Activated CD4-positive, CD25-positive, alpha-beta regulatory T cell (primary cell): ENCODE measurements at regions not wholly inside any gene's neighbourhood (a gene's known extent, or its start where the extent isn't known, plus 50 kb on each side); places are given as distances from the start of the nearest gene placed in this dataset.
"Not testable (repeated sequence)": the region's sequence is repeated elsewhere in the genome, so short reads cannot be mapped to it uniquely, and the experiment has no call there.

ENCODE experiments used
- DNase-seq, 4 experiments: peaks; one replicate each; lab custom pipeline; 2025; lab: John Stamatoyannopoulos, UW

DNA sequence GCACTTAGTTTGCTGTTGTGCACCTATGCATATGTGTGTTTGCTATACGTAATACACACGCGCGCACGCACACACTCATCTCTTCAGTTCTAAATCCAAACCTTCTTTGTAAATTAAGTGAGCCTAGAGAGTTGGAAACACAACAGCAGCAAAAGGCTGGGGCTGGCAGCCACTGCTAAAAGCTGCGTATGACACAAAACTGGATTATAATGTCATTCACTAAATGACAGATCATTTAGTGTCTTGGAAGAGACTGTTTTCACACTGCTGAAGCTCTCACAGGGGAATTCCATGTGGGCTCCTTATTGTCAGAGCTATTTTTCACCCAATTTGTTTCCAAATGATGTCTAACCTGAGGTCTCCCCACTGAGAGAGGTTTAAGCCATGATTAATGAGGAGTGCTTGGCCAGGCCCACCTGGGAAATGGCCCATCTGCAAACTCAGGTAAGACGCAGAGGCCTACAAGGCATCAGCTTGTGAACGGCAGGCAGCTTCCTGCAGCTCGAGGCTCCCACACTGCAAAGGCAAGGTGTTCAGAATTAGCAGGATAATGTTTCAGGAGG, 94.2 kb downstream of the OLIG3 start:
- no peak for DNase-seq

DNA sequence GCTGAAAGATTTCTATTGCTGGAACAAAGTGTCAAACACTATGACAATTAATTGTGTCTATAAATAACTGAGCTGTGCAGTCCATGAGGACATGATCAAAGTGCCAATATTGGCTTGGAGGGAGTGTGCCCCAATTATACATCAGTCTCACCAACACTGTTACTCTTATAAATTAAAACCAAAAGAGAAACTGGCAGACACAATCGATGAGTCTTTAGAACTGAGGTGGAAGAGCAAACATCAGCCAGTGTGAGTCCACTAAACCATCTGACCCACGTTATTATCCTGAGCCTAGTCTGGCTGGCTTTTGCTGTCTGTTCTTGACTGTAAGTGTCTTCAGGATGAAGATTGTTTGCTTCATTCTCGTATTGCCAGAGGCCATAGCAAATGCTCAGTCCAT, 98.9 kb downstream of the OLIG3 start:
- no peak for DNase-seq

- no peak for DNase-seq
These were observed 103.0 kb downstream of the OLIG3 start for GRCh38 chr6:137391061-137391814.

DNA sequence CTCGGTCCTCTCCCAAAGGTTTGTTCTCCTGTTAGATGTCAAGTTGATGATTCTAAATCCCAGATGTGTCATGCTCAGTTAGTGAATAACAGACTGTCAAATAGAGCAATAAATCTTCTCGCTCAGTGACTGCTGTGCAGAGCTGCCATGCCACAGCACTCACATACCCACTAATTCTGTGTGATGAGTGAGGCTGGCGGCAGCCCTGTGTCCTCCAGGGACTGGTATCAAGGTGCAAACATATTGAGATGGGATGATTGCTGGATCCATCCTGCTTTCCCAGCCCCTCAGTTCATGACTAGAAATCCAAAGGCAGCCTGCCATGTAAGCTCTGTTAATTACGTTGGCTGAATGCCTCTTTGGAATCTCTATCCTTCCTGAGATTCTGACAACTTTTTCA, 103.9 kb downstream of the OLIG3 start:
- no peak for DNase-seq

- peak; percentile 5 to 21 (median 15) for DNase-seq
These were observed 105.0 kb downstream of the OLIG3 start for GRCh38 chr6:137389150-137389704.

GRCh38 chr6:137387096-137387764, 107.0 kb downstream of the OLIG3 start:
- DNase-seq: no peak

- DNase-seq: not testable (repeated sequence)
These were observed 110.9 kb downstream of the OLIG3 start for GRCh38 chr6:137383287-137383686.

GRCh38 chr6:137378090-137378369, 116.2 kb downstream of the OLIG3 start:
- no peak for DNase-seq

DNA sequence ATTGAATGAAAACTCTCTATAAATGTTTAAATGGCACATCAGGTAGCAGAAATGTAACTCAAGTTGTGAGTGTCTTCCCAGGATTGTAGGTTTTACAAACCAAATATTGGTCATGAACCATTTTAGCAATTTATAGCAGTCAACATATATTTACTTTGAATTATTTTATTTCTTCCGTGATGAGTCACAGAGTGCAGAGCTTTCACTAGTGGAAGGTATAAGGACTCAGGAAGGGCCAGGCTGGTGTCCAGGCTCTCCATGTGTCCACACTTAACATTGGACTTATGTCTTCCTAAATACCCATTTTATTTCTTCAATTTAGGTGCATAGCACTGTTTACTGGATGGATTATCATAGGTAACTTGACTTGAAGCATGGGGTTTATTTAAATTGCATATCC, 120.9 kb downstream of the OLIG3 start:
- DNase-seq: no peak

DNA sequence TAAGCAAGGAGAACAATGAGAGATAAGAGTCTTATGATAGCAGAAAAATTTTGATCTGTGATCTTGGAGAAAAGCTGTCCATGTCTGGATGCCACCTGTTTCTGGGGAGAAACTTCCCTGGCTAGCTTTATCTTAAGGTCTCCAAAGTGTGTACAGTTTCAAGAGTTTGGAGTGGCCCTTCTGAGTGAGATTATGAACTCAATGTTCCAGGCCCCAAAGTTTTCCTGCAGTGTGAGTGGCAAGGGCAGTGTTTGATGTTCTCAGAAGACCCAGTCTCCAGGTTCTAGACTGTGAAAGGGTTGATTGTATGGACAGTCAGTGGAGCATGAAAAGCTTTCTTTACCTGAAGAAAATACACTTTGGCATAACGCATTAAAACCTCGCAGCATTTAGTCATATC, 121.7 kb downstream of the OLIG3 start:
- no peak for DNase-seq

- DNase-seq: no peak
These were observed 122.6 kb downstream of the OLIG3 start for GRCh38 chr6:137371634-137372016.

- no peak for DNase-seq
These were observed 123.1 kb downstream of the OLIG3 start for GRCh38 chr6:137370871-137371633.

DNA sequence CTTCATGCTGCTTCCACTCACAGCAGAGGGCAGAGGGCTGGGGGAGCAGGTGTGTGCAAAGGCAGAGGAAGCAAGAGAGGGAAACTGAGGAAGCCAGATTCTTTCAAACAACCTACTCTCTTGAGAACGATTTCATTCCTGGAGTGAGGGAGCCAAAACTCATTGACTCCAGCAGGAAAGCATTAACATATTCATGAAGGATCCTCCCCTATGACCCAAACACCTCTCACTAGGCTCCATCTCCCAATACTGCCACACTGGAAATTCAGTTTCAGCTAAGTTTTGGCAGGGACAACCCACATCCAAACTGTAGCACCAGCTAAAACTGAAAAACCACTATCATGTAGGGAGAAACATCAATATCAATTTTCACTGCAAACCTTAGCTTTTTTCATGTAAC, 125.1 kb downstream of the OLIG3 start:
- DNase-seq: no peak

GRCh38 chr6:137365707-137366437, 128.3 kb downstream of the OLIG3 start:
- DNase-seq: no peak

DNA sequence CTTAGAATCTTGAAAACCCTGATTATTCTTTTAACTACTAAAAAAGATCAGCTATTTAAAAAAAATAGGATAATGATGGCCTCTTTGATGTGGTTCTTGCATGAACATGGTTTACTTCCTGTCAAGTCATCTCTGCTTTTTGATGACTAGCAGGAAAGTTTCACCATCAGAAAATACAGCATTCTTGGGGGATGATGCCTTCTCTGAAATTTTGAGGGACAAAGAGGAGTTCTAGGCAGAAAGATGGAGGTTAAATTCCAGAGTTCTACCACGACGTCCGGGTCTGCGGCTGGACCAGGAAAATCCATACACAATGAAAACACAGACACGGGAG, 130.4 kb downstream of the OLIG3 start:
- no peak for DNase-seq

- no peak for DNase-seq
These were observed 131.1 kb downstream of the OLIG3 start for GRCh38 chr6:137362878-137363804.

- DNase-seq: no peak
These were observed 132.5 kb downstream of the OLIG3 start for GRCh38 chr6:137361701-137362100.

- no peak for DNase-seq
These were observed 135.9 kb downstream of the OLIG3 start for GRCh38 chr6:137358273-137358672.

- DNase-seq: no peak
These were observed 136.3 kb downstream of the OLIG3 start for GRCh38 chr6:137357948-137358266.

DNA sequence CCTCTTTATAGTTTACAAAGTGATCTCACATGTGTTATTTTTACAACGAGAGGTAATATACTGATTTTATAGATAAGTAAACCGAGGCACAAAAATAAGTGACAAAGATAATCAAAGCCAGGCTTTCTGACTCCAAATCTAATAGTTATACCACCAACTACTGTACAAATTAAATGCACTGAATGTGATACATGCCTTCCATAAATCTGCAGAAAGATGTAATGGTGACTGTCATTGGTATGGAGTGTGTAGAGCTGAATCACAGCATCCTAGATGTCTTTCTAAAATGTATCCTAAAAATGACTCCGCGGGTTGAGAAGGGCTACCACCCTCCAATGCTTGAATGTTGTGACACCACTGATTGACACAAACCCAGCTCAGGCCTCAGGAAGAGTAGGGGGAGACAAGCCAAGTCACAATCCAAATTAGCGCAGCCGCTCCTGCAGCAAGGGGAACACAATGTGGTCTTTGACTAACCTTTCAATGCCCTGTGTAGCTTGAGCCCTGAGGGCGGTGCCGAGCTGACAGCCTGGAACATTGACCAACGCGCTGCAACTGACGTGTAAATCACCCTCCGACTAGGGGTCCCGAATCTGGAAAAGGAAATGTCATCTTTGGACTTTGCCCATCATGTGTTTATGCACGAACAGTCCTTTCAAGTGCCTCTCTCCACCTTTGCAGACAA, 136.8 kb downstream of the OLIG3 start:
- DNase-seq: no peak
